Effector memory CD8-positive, alpha-beta T cell (primary cell): ENCODE measurements at regions not wholly inside any gene's neighbourhood (a gene's known extent, or its start where the extent isn't known, plus 50 kb on each side); places are given as distances from the start of the nearest gene placed in this dataset.

Experiments
- ATAC-seq: fragments of 150-1000 bp; cut with Tn5 transposase; replicated peaks from 2 replicates; pipeline ENCODE4 v1.10.0; 2021; ENCODE audit warnings: mild to moderate bottlenecking, moderate library complexity
- DNase-seq, 3 experiments: peaks; one replicate each; pipeline ENCODE4 v3.0.0; 2021
- H3K27ac Mint-ChIP-seq, 2 donors: one replicate each; pipeline ENCODE4 v1.8.0; 2022; ENCODE audit warnings: mild to moderate bottlenecking in 2 of 2, mixed read lengths in 2 of 2, moderate library complexity in 2 of 2
- H3K27me3 Mint-ChIP-seq, 2 donors: one replicate each; pipeline ENCODE4 v1.8.0; 2022; ENCODE audit warnings: mixed read lengths in 2 of 2
- H3K36me3 Mint-ChIP-seq: one replicate; pipeline ENCODE4 v1.8.0; 2022; ENCODE audit warnings: mild to moderate bottlenecking, moderate library complexity, mixed read lengths; ENCODE audit not compliant: insufficient read depth
- H3K4me1 Mint-ChIP-seq, 2 donors: one replicate each; pipeline ENCODE4 v1.8.0; 2022; ENCODE audit warnings: low read depth in 2 of 2, mixed read lengths in 2 of 2
- H3K4me3 Mint-ChIP-seq, 2 donors: one replicate each; pipeline ENCODE4 v1.8.0; 2022; ENCODE audit warnings: mild to moderate bottlenecking in 2 of 2, mixed read lengths in 2 of 2, moderate library complexity in 2 of 2
- H3K9me3 Mint-ChIP-seq, 2 donors: one replicate each; pipeline ENCODE4 v1.8.0; 2022; ENCODE audit warnings: mixed read lengths in 2 of 2

GRCh38 chr13:106121173-106121754 is 414.2 kb downstream of the EFNB2 start:
- DNase-seq (no peak), ATAC-seq (no peak)
- Mint-ChIP-seq H3K9me3 (peaks cover 2 to 11% of the 10 kb centered on the region in 2 donors), H3K36me3 (no peaks in the 10 kb centered on the region), H3K27me3 (no peaks in the 10 kb centered on the region), H3K4me1 (no peaks in the 10 kb centered on the region), H3K27ac (no peak overlapping the region), H3K4me3 (no peak overlapping the region)

DNA sequence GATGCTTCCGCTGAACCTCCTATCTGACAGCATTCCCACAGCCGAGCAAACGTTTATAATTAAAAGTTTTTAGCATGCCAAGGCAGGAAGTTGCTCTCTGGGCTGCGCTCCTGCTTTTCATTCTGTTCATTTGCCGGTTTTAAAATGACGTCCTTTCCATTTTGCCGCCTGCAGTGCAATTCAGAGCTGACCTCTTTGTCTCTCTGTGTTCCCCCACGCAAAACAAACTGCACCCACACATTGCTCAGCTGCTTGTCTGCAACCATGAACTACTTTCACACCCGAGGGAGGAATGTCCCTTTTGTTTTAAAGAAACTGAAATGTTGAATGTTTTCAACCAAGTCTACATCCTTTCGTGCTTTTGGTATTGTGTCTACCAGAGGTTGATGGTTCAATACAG is 416.5 kb downstream of the EFNB2 start:
- Mint-ChIP-seq H3K36me3 (no peaks in the 10 kb centered on the region), H3K27me3 (no peaks in the 10 kb centered on the region), H3K27ac (no peak overlapping the region), H3K4me3 (no peak overlapping the region), H3K4me1 (no peaks in the 10 kb centered on the region), H3K9me3 (peaks cover 2 to 11% of the 10 kb centered on the region in 2 donors)
- ATAC-seq (no peak), DNase-seq (no peak)

GRCh38 chr13:106118050-106118449 is 417.4 kb downstream of the EFNB2 start:
- DNase-seq (no peak), ATAC-seq (no peak)
- H3K27ac Mint-ChIP-seq, result no peak overlapping the region
- H3K36me3 Mint-ChIP-seq, result no peaks in the 10 kb centered on the region
- H3K4me1 Mint-ChIP-seq, result no peaks in the 10 kb centered on the region
- peaks cover 2 to 11% of the 10 kb centered on the region in 2 donors for H3K9me3 Mint-ChIP-seq
- H3K27me3 Mint-ChIP-seq, result no peaks in the 10 kb centered on the region
- no peak overlapping the region for H3K4me3 Mint-ChIP-seq

DNA sequence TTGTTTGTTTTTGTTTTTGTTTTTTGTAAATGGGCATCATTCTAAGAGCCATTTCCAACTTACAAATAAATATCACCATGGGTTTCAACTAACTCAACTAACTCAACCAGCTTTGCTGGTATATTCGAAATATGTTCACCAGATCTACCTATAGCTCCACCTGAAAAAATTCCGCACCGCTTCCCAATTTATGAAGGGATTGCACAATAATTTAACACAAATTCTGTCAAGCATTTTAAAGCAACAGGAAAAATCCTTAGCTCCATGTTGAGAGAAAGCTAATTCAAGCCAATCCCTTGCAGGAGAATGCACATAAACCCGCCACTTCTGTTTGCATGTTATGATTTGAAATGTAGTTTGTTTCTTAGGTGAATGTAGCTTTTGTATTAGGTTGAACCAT is 417.8 kb downstream of the EFNB2 start:
- H3K27me3 Mint-ChIP-seq, result no peaks in the 10 kb centered on the region
- peaks cover 2 to 11% of the 10 kb centered on the region in 2 donors for H3K9me3 Mint-ChIP-seq
- DNase-seq, result no peak
- H3K4me1 Mint-ChIP-seq, result no peaks in the 10 kb centered on the region
- H3K4me3 Mint-ChIP-seq, result no peak overlapping the region
- no peaks in the 10 kb centered on the region for H3K36me3 Mint-ChIP-seq
- no peak for ATAC-seq
- H3K27ac Mint-ChIP-seq, result no peak overlapping the region

- Mint-ChIP-seq H3K36me3 (no peaks in the 10 kb centered on the region), H3K4me1 (no peaks in the 10 kb centered on the region), H3K27ac (no peak overlapping the region), H3K9me3 (peaks cover 2 to 11% of the 10 kb centered on the region in 2 donors), H3K27me3 (no peaks in the 10 kb centered on the region), H3K4me3 (no peak overlapping the region)
- ATAC-seq (no peak), DNase-seq (no peak)
These were observed 418.4 kb downstream of the EFNB2 start for GRCh38 chr13:106117035-106117434.

- Mint-ChIP-seq H3K4me3 (no peak overlapping the region), H3K27me3 (no peaks in the 10 kb centered on the region), H3K27ac (no peak overlapping the region), H3K4me1 (no peaks in the 10 kb centered on the region), H3K36me3 (no peaks in the 10 kb centered on the region), H3K9me3 (peaks cover 2% of the 10 kb centered on the region in 2 donors)
- ATAC-seq (no peak), DNase-seq (no peak)
These were observed 420.4 kb downstream of the EFNB2 start for GRCh38 chr13:106115081-106115480.

DNA sequence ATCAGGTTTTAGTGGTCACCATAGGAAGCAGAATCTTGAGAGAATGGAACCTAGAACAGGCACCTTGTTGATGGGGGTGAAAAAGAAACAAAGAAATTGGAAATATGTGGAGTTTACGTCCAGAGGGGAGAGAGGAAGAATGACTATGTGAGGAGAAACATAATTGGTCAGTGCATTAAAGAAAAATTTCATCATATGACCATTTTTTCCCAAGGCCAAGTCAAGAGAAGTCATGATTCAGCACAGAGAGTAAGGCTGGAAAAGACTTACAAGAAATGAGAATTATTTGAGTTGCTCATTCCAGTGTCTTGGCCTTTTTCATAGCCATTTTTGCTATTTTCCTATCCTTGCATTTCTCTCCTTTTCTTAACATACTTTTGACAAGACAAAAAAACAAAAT is 421.7 kb downstream of the EFNB2 start:
- H3K36me3 Mint-ChIP-seq, result no peaks in the 10 kb centered on the region
- no peak overlapping the region for H3K4me3 Mint-ChIP-seq
- no peak overlapping the region for H3K27ac Mint-ChIP-seq
- H3K9me3 Mint-ChIP-seq, result no peaks in the 10 kb centered on the region
- DNase-seq (no peak), ATAC-seq (no peak)
- no peaks in the 10 kb centered on the region for H3K27me3 Mint-ChIP-seq
- no peaks in the 10 kb centered on the region for H3K4me1 Mint-ChIP-seq

DNA sequence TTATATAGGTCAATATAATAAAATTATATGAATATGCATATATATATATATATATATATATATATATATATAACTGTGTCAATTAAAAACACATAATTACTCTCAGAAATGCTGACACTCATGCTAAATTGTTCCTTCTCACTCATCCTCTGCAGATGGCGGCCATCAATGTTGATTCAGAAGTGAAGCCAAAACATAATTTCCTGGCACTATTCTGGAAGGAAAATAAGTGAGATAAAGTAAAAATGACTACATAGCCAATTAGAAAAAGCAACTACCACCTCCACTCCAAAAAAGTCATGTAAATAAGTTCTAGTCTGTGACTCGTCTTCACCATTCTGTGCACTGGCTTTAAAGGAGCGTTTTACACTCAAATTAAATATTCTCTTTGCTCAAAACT is 423.3 kb downstream of the EFNB2 start:
- H3K4me3 Mint-ChIP-seq, result no peak overlapping the region
- ATAC-seq (no peak), DNase-seq (no peak)
- no peak overlapping the region for H3K27ac Mint-ChIP-seq
- H3K4me1 Mint-ChIP-seq, result no peaks in the 10 kb centered on the region
- H3K36me3 Mint-ChIP-seq, result no peaks in the 10 kb centered on the region
- no peaks in the 10 kb centered on the region for H3K27me3 Mint-ChIP-seq
- H3K9me3 Mint-ChIP-seq, result no peaks in the 10 kb centered on the region

- no peak overlapping the region for H3K27ac Mint-ChIP-seq
- H3K27me3 Mint-ChIP-seq, result no peaks in the 10 kb centered on the region
- peaks cover 0 to 2% of the 10 kb centered on the region in 2 donors for H3K9me3 Mint-ChIP-seq
- H3K4me1 Mint-ChIP-seq, result no peaks in the 10 kb centered on the region
- ATAC-seq (no peak), DNase-seq (no peak)
- no peaks in the 10 kb centered on the region for H3K36me3 Mint-ChIP-seq
- no peak overlapping the region for H3K4me3 Mint-ChIP-seq
These were observed 425.1 kb downstream of the EFNB2 start for GRCh38 chr13:106110241-106110855.

GRCh38 chr13:106109391-106109791 is 426.1 kb downstream of the EFNB2 start:
- DNase-seq (no peak), ATAC-seq (no peak)
- Mint-ChIP-seq H3K4me3 (no peak overlapping the region), H3K36me3 (no peaks in the 10 kb centered on the region), H3K9me3 (peaks cover under 1 to 2% of the 10 kb centered on the region in 2 donors), H3K27me3 (no peaks in the 10 kb centered on the region), H3K27ac (no peak overlapping the region), H3K4me1 (no peaks in the 10 kb centered on the region)

GRCh38 chr13:106108346-106108745 is 427.1 kb downstream of the EFNB2 start:
- H3K36me3 Mint-ChIP-seq, result no peaks in the 10 kb centered on the region
- H3K27me3 Mint-ChIP-seq, result no peaks in the 10 kb centered on the region
- no peak for ATAC-seq
- H3K9me3 Mint-ChIP-seq, result peaks cover 6 to 9% of the 10 kb centered on the region in 2 donors
- no peak overlapping the region for H3K27ac Mint-ChIP-seq
- no peaks in the 10 kb centered on the region for H3K4me1 Mint-ChIP-seq
- H3K4me3 Mint-ChIP-seq, result no peak overlapping the region
- no peak for DNase-seq

GRCh38 chr13:106107061-106107460 is 428.4 kb downstream of the EFNB2 start:
- ATAC-seq (no peak), DNase-seq (no peak)
- Mint-ChIP-seq H3K4me3 (no peak overlapping the region), H3K27ac (no peak overlapping the region), H3K4me1 (no peaks in the 10 kb centered on the region), H3K36me3 (no peaks in the 10 kb centered on the region), H3K9me3 (peaks cover 8 to 9% of the 10 kb centered on the region in 2 donors), H3K27me3 (no peaks in the 10 kb centered on the region)

- Mint-ChIP-seq H3K9me3 (peaks cover 8 to 9% of the 10 kb centered on the region in 2 donors), H3K36me3 (no peaks in the 10 kb centered on the region), H3K4me3 (no peak overlapping the region), H3K27ac (no peak overlapping the region), H3K27me3 (no peaks in the 10 kb centered on the region), H3K4me1 (no peaks in the 10 kb centered on the region)
- DNase-seq (no peak), ATAC-seq (no peak)
These were observed 430.3 kb downstream of the EFNB2 start for GRCh38 chr13:106105153-106105552.

- no peak overlapping the region for H3K4me3 Mint-ChIP-seq
- H3K36me3 Mint-ChIP-seq, result no peaks in the 10 kb centered on the region
- no peak overlapping the region for H3K27ac Mint-ChIP-seq
- DNase-seq (no peak), ATAC-seq (no peak)
- no peaks in the 10 kb centered on the region for H3K4me1 Mint-ChIP-seq
- peaks cover 8 to 9% of the 10 kb centered on the region in 2 donors for H3K9me3 Mint-ChIP-seq
- no peaks in the 10 kb centered on the region for H3K27me3 Mint-ChIP-seq
These were observed 431.1 kb downstream of the EFNB2 start for GRCh38 chr13:106104281-106104901.
